ENCODE measurements at regions not wholly inside any gene's neighbourhood (a gene's known extent, or its start where the extent isn't known, plus 50 kb on each side); places are given as distances from the start of the nearest gene placed in this dataset.

GRCh38 chr9:73531658-73532057 lies 380.0 kb downstream of the ANXA1 start:
- Mint-ChIP-seq H3K27ac (ENCODE audit: unreplicated experiment) (no peak overlapping the region), H3K4me3 (no peak overlapping the region), H3K9me3 (peaks cover 6% of the 10 kb centered on the region), H3K36me3 (ENCODE audit: low read depth) (peaks cover 6% of the 10 kb centered on the region), H3K27me3 (ENCODE audit: low read depth) (no peaks in the 10 kb centered on the region), H3K4me1 (no peaks in the 10 kb centered on the region)
- DNase-seq (ENCODE audit: low read depth, low spot score) = no peak
- no peak for TF ChIP-seq CTCF (conservative IDR thresholded peaks at IDR 0.05)

GRCh38 chr9:73532985-73533384 lies 381.3 kb downstream of the ANXA1 start:
- no peak for DNase-seq (ENCODE audit: low read depth, low spot score)
- Mint-ChIP-seq H3K27me3 (ENCODE audit: low read depth) (no peaks in the 10 kb centered on the region), H3K27ac (ENCODE audit: unreplicated experiment) (peak overlapping the region; percentile 37), H3K4me3 (no peak overlapping the region), H3K4me1 (no peaks in the 10 kb centered on the region), H3K36me3 (ENCODE audit: low read depth) (peaks cover 6% of the 10 kb centered on the region), H3K9me3 (peaks cover 6% of the 10 kb centered on the region)
- TF ChIP-seq CTCF (conservative IDR thresholded peaks at IDR 0.05) = no peak

- Mint-ChIP-seq H3K27ac (ENCODE audit: unreplicated experiment) (no peak overlapping the region), H3K27me3 (ENCODE audit: low read depth) (no peaks in the 10 kb centered on the region), H3K4me3 (no peak overlapping the region), H3K36me3 (ENCODE audit: low read depth) (peaks cover 6% of the 10 kb centered on the region), H3K9me3 (peaks cover 6% of the 10 kb centered on the region), H3K4me1 (peaks cover 22% of the 10 kb centered on the region)
- TF ChIP-seq CTCF (conservative IDR thresholded peaks at IDR 0.05) = no peak
- DNase-seq (ENCODE audit: low read depth, low spot score) = no peak
Measured at GRCh38 chr9:73536403-73536802, 384.7 kb downstream of the ANXA1 start.

- no peak overlapping the region for H3K27ac Mint-ChIP-seq (ENCODE audit: unreplicated experiment)
- no peak for DNase-seq (ENCODE audit: low read depth, low spot score)
- peaks cover 31% of the 10 kb centered on the region for H3K4me1 Mint-ChIP-seq
- H3K9me3 Mint-ChIP-seq = peaks cover 6% of the 10 kb centered on the region
- H3K36me3 Mint-ChIP-seq (ENCODE audit: low read depth) = peaks cover 6% of the 10 kb centered on the region
- H3K4me3 Mint-ChIP-seq = no peak overlapping the region
- H3K27me3 Mint-ChIP-seq (ENCODE audit: low read depth) = no peaks in the 10 kb centered on the region
- TF ChIP-seq CTCF (conservative IDR thresholded peaks at IDR 0.05) = no peak
Measured at GRCh38 chr9:73537561-73537960, 385.9 kb downstream of the ANXA1 start.

GRCh38 chr9:73539881-73540390 lies 388.3 kb downstream of the ANXA1 start:
- Mint-ChIP-seq H3K36me3 (ENCODE audit: low read depth) (no peaks in the 10 kb centered on the region), H3K4me1 (peaks cover 32% of the 10 kb centered on the region), H3K27ac (ENCODE audit: unreplicated experiment) (peak overlapping the region; percentile 65), H3K4me3 (peak overlapping the region; percentile 44), H3K27me3 (ENCODE audit: low read depth) (no peaks in the 10 kb centered on the region), H3K9me3 (peaks cover 2% of the 10 kb centered on the region)
- no peak for DNase-seq (ENCODE audit: low read depth, low spot score)
- TF ChIP-seq CTCF (conservative IDR thresholded peaks at IDR 0.05) = no peak

GRCh38 chr9:73541923-73542322 lies 390.3 kb downstream of the ANXA1 start:
- DNase-seq (ENCODE audit: low read depth, low spot score) = no peak
- Mint-ChIP-seq H3K27me3 (ENCODE audit: low read depth) (no peaks in the 10 kb centered on the region), H3K4me1 (peaks cover 32% of the 10 kb centered on the region), H3K27ac (ENCODE audit: unreplicated experiment) (no peak overlapping the region), H3K4me3 (no peak overlapping the region), H3K9me3 (no peaks in the 10 kb centered on the region), H3K36me3 (ENCODE audit: low read depth) (no peaks in the 10 kb centered on the region)
- TF ChIP-seq CTCF (conservative IDR thresholded peaks at IDR 0.05) = no peak

Measured in neural crest cell (in vitro differentiated cells).